ENCODE measurements at regions not wholly inside any gene's neighbourhood (a gene's known extent, or its start where the extent isn't known, plus 50 kb on each side); places are given as distances from the start of the nearest gene placed in this dataset.

DNA sequence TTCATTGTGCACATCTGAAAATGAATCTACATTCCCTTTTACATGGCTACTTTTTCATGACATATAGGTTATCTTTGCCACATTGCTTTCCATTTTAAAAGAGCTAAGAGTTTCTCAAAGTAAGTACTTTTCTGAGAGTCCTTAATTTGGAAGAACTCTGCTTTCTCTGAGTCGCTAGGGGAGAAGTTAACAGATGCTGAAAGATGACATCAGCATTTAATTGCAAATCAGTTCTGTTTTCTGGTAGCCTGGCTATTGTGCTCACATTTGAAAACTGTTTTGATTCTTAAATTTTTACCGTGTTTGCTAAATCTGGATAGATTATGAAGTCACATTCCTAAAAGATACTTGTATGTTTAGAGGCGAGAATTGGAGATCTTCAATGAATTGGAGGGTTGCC, 107.7 kb upstream of the C1QTNF9B start:
- in situ Hi-C loops (cut with HindIII; ENCODE audit: low sequenced_read_pairs): no loop called here
- no peak for DNase-seq (ENCODE audit: low spot score)

DNA sequence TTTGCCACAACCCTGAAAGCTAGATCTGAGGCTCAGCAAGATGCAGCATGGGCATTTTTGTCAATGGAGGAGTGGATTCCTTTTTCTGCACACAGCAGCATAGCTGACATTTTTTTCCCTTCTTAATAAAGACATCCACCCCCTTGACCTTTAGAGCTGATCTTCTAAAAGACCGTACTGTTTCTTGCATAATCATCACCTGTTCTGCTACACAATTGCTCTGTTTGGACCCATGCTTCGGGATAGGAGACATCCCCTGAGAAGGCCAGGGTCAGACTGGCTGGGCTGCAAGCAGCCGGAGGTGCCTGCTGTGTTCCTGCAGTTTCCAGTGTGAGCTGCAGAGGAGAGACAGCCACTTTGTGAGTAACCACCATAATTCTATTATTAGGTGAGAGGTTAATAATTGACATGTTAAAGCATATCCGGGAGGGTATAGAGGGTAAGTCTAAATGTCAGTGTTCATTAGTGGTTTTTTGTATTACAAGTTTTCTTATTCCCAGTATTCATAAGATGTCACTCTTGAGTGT, 108.5 kb upstream of the C1QTNF9B start:
- in situ Hi-C loops (cut with HindIII; ENCODE audit: low sequenced_read_pairs): no loop called here
- DNase-seq (ENCODE audit: low spot score): no peak

DNA sequence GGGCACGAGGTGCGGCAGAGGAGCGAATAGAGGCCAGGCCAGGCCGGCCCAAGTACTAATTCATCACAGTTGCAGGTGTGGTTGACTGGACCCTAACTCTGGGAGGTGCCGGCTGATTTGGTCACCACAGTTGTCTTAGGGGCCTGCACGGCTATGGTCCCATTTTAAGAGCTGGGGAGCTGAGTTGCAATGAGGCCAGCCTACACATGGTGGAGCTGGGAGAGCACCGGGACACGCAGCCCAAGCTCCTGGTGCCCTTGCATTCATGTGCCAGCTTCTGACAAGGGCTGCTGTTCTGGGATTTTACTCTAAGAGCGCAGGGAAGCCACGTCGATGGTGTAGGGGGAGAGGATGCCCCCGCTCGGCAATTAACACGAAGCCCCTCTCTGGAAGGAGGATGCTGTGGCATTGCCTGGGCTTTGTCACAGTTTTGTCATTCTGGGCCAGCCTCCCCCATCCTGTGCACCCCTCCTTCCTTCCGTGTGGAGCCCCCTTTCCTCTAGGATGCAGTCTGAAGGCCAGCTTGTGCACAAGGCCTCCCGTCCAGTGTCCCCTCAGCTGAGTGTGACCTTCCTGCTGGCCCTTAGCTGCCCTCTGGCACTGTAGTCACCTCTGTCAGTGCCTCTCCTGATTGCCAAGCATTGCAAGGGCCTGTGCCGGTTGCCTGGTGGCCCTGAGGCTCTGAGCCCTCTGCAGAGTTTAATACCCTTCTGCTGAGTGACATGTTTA, 109.4 kb upstream of the C1QTNF9B start:
- no peak for DNase-seq (ENCODE audit: low spot score)
- in situ Hi-C loops (cut with HindIII; ENCODE audit: low sequenced_read_pairs): no loop called here

DNA sequence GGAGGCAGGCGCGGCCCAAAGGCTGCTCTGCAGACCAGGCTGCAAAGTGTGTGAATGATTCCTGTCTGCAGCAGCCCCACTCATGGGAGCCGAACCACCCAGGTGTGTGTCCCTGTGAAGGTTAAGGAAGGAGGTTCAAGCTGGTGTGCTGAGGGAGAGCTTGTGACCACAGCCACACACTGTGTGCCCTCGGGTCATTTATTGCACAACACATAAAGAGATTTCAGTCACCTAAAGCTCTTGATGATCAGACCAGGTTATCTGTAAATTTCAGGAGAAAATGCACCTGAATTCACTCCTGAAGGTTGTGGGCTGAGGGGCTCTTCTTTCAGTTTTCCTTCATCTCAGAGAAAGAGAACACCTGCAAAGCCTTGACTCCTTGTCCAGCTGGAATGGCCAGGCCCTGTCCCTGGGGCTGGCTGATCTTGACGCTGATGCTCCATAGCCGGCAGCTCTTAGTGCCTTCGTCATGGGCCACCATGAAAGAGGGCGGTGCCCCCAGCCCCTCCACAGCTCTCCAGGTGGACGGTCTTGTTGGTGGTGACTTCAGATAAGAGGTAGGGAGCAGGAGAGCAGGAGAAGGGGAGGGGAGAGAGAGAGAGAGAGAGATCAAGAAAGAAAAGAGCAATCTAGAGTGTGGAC, 110.8 kb upstream of the C1QTNF9B start:
- DNase-seq (ENCODE audit: low spot score): no peak
- in situ Hi-C loops (cut with HindIII; ENCODE audit: low sequenced_read_pairs): no loop called here

DNA sequence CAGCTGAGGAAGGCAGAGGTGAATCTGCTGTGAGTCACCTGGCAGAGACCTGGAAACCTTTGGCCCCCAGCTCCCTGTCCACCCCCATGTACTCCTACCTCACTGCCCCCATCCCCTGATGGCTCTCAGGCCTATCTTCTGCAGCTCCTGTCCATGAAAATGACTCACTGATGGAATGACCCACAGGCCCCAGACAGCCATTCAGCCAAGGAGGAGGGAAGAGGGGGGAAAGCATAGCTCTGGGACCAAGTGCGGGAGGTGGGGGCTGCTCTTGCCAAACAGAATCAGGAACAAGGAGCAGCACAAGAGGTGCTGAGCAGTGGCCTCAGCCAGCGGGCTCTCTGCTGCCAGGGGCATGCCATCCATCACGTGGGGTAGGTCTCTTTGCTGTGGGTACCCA, 111.4 kb upstream of the C1QTNF9B start:
- DNase-seq (ENCODE audit: low spot score): no peak
- in situ Hi-C loops (cut with HindIII; ENCODE audit: low sequenced_read_pairs): no loop called here

DNA sequence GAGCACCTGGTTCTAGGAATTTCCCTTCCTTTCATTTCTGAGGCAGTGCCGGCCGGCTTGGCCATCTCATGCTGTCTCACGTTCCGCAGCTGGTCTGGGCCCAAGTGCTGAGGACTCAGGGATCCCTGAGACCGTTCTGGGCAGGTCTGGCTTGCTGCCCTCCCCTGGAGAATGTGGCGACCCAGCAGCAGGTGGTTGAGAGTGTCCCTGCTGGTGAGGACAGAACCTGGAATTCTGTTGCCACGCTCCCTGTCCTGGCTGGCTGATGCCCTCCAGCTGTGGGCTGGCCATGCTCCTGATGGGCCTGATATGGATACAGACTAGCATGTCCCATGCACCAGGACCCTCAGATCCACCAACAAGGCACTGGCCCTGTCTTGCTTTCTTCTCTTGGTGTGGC, 114.0 kb upstream of the C1QTNF9B start:
- in situ Hi-C loops (cut with HindIII; ENCODE audit: low sequenced_read_pairs): no loop called here
- no peak for DNase-seq (ENCODE audit: low spot score)

DNA sequence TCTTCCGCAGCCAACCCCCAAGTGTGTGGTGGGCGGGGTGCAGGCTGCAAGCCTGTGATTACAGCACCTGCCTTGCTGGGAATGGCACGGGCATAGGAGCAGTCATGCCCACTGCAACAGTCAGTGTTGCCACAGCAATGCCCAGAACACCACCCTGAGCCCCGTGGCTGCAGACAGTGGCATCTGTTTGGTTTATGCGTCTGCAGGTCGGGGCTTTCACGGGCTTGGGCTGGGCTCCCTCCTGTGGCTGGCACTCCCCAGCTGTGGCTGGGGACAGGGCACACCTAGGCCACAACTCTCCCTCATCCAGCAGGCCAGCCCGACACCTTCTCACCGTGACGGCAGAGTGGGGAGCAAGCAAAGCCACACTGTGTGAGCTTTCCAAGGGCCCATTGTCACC, 115.3 kb upstream of the C1QTNF9B start:
- DNase-seq (ENCODE audit: low spot score): no peak
- in situ Hi-C loops (cut with HindIII; ENCODE audit: low sequenced_read_pairs): no loop called here

DNA sequence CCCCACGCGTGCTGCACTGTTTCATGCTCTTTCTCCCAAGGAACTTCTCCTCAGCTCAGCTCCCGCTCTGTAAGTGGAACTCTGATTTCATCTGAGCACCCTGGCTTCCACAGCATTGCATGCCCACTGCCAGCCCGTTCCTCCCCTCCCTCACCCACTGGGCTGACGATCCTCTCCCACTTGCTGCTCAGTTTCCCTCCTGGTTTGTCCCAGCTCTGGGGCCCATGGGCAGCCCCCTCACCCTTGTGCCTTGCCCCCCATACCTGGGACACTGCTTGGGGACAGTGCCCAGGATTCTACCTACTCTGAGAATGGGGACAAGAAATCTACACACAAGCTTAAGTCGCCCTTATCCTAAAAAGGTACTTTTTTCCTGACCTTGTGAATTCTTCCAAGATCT, 115.9 kb upstream of the C1QTNF9B start:
- DNase-seq (ENCODE audit: low spot score): no peak
- in situ Hi-C loops (cut with HindIII; ENCODE audit: low sequenced_read_pairs): no loop called here

DNA sequence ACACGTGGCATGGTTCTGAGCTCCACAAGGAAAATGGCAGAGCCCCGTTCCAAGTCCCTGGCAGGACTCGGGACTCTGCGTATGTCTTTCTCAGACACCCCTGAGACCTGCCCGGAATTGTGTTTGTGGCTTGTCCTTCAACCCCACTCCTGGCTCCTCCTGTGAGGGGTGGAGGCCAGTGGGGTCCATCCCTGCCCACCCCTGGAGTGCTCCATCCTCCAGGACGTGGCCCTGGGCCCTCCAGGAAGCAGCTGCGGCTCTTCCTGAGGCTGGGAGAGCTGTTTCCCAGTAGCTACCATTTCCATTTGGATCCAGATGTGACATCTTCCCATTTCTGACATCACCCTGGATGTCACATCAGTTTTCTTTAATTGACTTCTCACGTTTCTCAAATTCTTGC, 118.7 kb upstream of the C1QTNF9B start:
- in situ Hi-C loops (cut with HindIII; ENCODE audit: low sequenced_read_pairs): no loop called here
- DNase-seq (ENCODE audit: low spot score): no peak

DNA sequence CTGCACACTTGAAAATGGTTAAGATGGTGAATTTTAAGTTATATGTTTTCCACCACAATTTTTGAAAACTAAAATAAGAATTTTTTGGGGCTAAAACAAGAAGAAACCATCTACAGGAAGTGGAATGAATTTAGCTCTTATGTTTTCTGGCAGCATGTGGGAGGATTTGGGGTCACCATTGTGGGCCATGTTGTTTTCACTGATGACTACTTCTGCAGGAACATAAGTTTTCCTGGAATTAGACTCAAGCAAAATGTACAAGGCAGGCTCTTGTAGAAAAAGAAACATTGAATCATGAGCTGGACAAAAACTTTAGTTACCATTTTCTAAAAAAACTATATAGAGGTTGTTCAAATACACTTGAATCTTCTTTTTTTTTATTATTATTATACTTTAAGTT, 125.3 kb upstream of the C1QTNF9B start:
- in situ Hi-C loops (cut with HindIII; ENCODE audit: low sequenced_read_pairs): no loop called here

DNA sequence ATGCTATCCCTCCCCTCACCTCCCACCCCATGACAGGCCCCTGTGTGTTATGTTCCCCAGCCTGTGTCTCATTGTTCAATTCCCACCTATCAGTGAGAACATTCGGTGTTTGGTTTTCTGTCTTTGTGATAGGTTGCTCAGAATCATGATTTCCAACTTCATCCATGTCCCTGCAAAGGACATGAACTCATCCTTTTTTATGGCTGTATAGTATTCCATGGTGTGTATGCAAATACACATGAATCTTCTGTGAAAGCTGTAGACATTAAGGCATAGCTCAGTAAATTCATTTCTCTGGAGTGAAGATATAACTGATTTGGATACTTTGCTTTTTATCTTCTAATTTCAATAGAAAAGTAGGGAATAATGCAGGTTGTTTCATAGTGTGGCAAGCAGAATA, 125.8 kb upstream of the C1QTNF9B start:
- in situ Hi-C loops (cut with HindIII; ENCODE audit: low sequenced_read_pairs): no loop called here
- DNase-seq (ENCODE audit: low spot score): no peak

More for the DNA sequence above, 125.3 kb upstream of the C1QTNF9B start:
- no peak for DNase-seq (ENCODE audit: low spot score)

DNA sequence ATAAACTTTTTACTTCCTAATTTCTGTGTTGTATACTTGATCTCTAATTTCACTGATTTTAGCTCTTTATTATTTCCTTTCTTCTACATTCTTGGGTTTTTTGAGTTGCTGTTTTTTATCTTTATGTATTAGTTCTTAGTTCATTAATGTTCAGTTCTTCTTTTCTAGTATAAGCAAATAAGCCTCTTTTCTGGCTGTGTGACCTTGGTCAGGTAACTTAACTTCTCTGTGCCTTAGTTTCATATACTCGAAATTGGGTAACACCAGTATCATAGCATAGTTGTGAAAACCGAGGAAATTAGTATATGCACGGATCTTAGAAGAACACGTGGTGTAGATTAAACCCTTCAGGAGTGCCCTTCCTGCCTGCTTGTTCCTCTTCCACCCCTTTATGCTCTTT, 130.2 kb upstream of the C1QTNF9B start:
- in situ Hi-C loops (cut with HindIII; ENCODE audit: low sequenced_read_pairs): no loop called here
- DNase-seq (ENCODE audit: low spot score): no peak

DNA sequence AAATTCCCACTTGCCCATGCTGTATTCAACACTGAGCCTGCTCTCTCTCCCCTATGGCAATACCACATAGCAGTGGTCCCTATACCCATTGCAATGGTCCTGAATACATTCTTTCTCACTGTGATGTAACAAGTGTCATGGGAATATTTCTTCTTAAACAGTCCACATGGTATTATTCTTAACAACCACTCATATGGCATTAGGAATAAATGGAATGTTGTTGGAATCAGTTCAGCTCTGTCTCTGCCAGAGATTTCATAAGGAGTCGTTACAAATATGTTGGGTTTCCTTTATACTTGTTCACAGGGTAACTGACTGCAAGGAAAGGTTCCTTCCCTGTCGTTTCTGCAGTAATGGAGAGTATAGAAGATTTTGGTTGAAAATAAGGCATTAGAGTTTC, 128.3 kb upstream of the SPATA13 start:
- DNase-seq (ENCODE audit: low spot score): no peak
- in situ Hi-C loops (cut with HindIII; ENCODE audit: low sequenced_read_pairs): no loop called here

DNA sequence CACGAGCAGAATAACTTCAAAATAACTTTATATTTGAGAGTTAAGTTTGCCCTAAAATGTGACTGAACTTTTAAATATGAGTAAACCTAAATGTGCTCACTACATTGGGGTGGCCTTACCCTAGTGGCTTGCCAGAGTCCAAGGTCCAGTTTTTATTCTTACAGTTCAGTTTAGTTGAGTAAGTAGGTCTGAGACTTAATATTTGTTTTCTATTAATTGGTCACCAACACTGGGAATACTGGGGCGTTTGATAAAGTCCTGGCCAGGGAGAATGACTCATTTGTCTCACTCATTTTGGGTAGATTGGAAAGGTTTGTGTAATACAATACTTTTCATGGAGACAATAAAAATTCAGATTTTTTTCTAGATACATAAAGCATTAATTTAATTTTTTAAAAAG, 127.8 kb upstream of the SPATA13 start:
- no peak for DNase-seq (ENCODE audit: low spot score)
- in situ Hi-C loops (cut with HindIII; ENCODE audit: low sequenced_read_pairs): no loop called here

DNA sequence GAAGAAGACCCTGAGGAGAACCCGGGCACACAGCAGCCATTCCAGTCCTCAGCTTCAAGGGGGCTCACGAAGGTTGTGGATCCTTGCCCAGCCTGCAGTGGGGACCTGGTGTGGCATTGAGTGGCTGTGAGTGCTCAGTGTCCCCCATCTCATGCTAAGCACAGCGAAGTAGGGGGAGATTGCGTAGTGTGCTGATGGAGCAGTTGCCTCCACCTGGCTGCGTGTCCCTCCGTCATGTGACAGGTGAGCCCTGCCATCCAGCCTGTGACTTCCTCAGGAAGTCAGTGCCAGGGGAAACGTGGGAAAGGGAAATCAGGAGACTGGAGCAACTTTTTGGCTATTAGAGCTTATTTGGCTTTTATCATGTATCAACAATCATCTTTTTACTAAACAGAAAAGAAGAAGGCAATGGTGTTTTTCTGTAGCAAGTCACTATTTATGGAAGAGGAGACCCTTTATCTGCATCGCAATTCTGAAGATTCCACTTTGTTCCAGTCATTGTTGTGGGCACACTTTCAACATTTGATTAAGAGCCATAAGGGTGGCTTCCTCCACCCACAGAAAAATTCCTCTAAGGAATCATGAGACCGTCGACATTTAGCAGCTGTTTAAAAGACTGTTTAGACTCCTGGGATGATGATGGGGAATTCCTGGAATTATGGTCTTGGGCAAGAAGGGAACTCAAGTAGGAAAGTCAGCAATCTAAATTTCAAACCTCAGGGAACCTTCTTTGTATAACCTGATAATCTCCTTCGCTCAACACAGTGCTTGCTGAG, 126.8 kb upstream of the SPATA13 start:
- in situ Hi-C loops (cut with HindIII; ENCODE audit: low sequenced_read_pairs): no loop called here
- DNase-seq (ENCODE audit: low spot score): no peak

DNA sequence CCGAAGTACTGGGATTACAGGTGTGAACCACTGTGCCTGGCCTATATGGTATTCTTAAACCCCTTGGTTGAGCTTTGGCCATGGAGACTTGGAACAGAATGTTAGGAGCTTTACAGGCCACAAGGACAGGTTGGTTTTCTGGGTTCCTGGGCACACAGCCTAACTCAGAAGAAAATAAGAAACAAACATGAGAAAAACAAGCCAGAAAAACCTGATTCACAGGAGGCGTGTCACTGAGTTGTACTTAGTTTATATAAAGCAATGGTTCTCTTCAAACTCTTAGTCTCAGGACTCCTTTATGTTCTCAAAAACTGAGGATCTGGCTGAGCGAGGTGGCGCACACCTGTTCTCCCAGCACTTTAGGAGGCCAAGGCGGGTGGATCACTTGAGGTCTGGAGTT, 125.1 kb upstream of the SPATA13 start:
- no peak for DNase-seq (ENCODE audit: low spot score)
- in situ Hi-C loops (cut with HindIII; ENCODE audit: low sequenced_read_pairs): no loop called here

DNA sequence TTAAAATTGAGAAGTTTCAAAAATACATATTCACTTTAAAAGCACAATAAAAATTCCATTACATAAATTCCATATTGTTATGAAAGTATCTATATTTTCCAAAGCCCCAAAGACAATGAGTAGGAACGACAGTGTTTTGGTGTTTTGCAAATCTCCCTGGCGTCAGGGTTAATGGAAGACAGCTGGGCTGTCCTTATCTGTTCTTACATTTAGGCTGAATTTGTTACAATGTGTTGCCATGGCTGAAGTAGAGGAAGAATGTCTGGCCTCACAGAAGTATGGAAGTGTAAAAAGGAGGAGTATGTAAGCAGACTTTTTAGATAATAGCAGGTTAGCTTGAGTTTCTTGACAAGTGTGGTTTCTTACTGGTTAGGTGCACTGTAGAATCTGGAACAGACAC, 124.4 kb upstream of the SPATA13 start:
- in situ Hi-C loops (cut with HindIII; ENCODE audit: low sequenced_read_pairs): no loop called here
- no peak for DNase-seq (ENCODE audit: low spot score)

DNA sequence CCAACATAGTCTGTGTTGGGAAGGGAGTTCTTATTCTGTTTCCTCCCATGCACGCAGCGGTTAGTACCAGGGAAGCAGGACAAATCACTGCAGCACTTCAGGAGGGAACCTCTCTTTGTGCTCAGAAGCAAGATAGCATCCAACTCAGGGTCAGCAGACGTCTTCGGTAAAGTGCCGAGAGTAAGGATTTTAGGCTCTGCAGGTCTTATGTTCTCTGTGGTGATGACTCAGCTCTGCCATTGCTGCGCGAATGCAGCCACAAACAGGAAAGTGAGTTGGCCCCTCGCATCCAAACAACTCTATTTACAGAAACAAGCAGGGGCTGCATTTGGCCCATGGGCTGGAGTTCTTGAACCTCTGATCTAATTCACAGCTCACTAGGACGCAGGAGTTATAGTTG, 122.1 kb upstream of the SPATA13 start:
- no peak for DNase-seq (ENCODE audit: low spot score)
- in situ Hi-C loops (cut with HindIII; ENCODE audit: low sequenced_read_pairs): no loop called here

DNA sequence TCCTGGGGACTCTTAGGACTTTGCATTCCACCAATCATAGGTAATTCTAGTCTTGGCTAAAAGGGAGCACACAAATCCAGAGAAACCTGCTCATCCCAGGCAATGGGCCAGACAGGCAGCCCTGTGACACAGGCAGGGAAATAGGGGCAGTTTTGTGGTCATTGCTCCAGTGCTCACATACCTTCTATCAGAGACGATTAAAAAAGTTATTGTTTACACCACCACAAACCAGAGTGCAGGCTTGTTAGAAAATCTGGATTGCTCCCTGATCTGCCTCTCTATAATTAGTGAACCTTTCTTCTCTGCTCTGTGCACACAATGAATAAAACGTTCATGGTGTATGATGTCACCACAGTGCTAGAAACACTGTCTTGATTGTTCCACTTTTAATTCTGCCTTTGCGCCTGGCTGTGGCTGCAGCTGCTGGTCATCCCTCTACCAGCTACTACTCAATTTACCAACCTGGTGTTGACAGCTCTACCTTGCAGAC, 121.6 kb upstream of the SPATA13 start:
- in situ Hi-C loops (cut with HindIII; ENCODE audit: low sequenced_read_pairs): no loop called here
- no peak for DNase-seq (ENCODE audit: low spot score)
